IMR-90 (cell line): ENCODE measurements at regions not wholly inside any gene's neighbourhood (a gene's known extent, or its start where the extent isn't known, plus 50 kb on each side); places are given as distances from the start of the nearest gene placed in this dataset.

Source experiments
- ATAC-seq: fragments of 200-7000 bp; cut with Tn5 transposase; 2 replicates; pipeline ENCODE4 v1.9.1; 2020; ENCODE audit warnings: low read depth, mild to moderate bottlenecking, moderate library complexity
- BruUV-seq: library from RNA; stranded (reverse); fragments of 400-500 nt; replicated peaks from 2 replicates; lab custom pipeline; 2021; lab: Mats Ljungman, UMichigan
- CTCF ChIA-PET: fragments of 300-600 bp; formaldehyde crosslinking; extraction: SDS; loops from one replicate; lab custom pipeline; 2021; ENCODE audit warnings: antibody characterized with exemption; lab: Yijun Ruan, JAX
- POLR2A ChIA-PET: fragments of 300-600 bp; sonication (Branson Sonifier 250); formaldehyde crosslinking; loops from one replicate; lab custom pipeline; 2022; ENCODE audit warnings: antibody characterized with exemption; ENCODE audit not compliant: unreplicated experiment; lab: Charles Lee
- DNase-seq: peaks from one replicate; pipeline ENCODE4 v3.0.0; 2013
- H2AFZ ChIP-seq: replicated peaks from 2 replicates; pipeline ENCODE3; 2013; ENCODE audit warnings: low read length, mild to moderate bottlenecking; ENCODE audit not compliant: poor library complexity
- H2AK5ac ChIP-seq: 2 replicates; pipeline ENCODE4 v1.6.1; 2013; ENCODE audit warnings: low read depth, low read length, inconsistent platforms
- H2AK9ac ChIP-seq: replicated peaks from 2 replicates; pipeline ENCODE3; 2013; ENCODE audit warnings: mild to moderate bottlenecking, low read depth, low read length, moderate library complexity; ENCODE audit not compliant: poor library complexity
- H2BK120ac ChIP-seq: 2 replicates; pipeline ENCODE4 v1.6.1; 2013; ENCODE audit warnings: low read depth, low read length, inconsistent platforms
- H2BK15ac ChIP-seq: 3 replicates; pipeline ENCODE4 v1.6.1; 2013; ENCODE audit warnings: low read depth, low read length, inconsistent platforms
- H2BK20ac ChIP-seq: 2 replicates; pipeline ENCODE4 v1.6.1; 2013; ENCODE audit warnings: low read depth, mild to moderate bottlenecking, inconsistent platforms, low read length, moderate library complexity
- H2BK5ac ChIP-seq: 2 replicates; pipeline ENCODE4 v1.6.1; 2013; ENCODE audit warnings: mild to moderate bottlenecking, low read depth, low read length, inconsistent platforms; ENCODE audit not compliant: poor library complexity, severe bottlenecking
- H3K14ac ChIP-seq: replicated peaks from 2 replicates; pipeline ENCODE4 v1.6.1; 2013; ENCODE audit warnings: low read depth, low read length, inconsistent platforms
- H3K18ac ChIP-seq: 2 replicates; pipeline ENCODE4 v1.6.1; 2013; ENCODE audit warnings: low read depth, low read length, control low read depth
- H3K23ac ChIP-seq: 2 replicates; pipeline ENCODE4 v1.6.1; 2013; ENCODE audit warnings: low read depth, low read length, inconsistent platforms
- H3K27ac ChIP-seq: 2 replicates; pipeline ENCODE4 v1.5.1; 2013; ENCODE audit warnings: mild to moderate bottlenecking, control low read depth, low read length; ENCODE audit not compliant: insufficient read depth
- H3K27me3 ChIP-seq: 2 replicates; pipeline ENCODE4 v1.6.1; 2013; ENCODE audit warnings: low read length; ENCODE audit not compliant: control insufficient read depth, insufficient read depth
- H3K36me3 ChIP-seq: 2 replicates; pipeline ENCODE4 v1.6.1; 2013; ENCODE audit warnings: low read length, mixed read lengths; ENCODE audit not compliant: control insufficient read depth, insufficient read depth
- H3K4ac ChIP-seq: 2 replicates; pipeline ENCODE4 v1.6.1; 2013; ENCODE audit warnings: low read depth, low read length, inconsistent platforms
- H3K4me1 ChIP-seq: 2 replicates; pipeline ENCODE4 v1.6.1; 2013; ENCODE audit warnings: low read length, mixed read lengths; ENCODE audit not compliant: control insufficient read depth, insufficient read depth
- H3K4me2 ChIP-seq: 2 replicates; pipeline ENCODE4 v1.6.1; 2013; ENCODE audit warnings: low read depth, mild to moderate bottlenecking, control low read depth, low read length, moderate library complexity
- H3K4me3 ChIP-seq: 2 replicates; pipeline ENCODE4 v1.5.1; 2013; ENCODE audit warnings: low read depth, mild to moderate bottlenecking, control low read depth, low read length, moderate library complexity; ENCODE audit not compliant: insufficient read depth
- H3K56ac ChIP-seq: 2 replicates; pipeline ENCODE4 v1.6.1; 2013; ENCODE audit warnings: low read length, inconsistent platforms; ENCODE audit not compliant: insufficient read depth; ENCODE audit errors: extremely low read depth
- H3K79me1 ChIP-seq, 2 experiments: 2 replicates each; pipeline ENCODE4 v1.6.1; 2013; ENCODE audit warnings: low read length in 2 of 2, inconsistent platforms in 1 of 2, low read depth in 1 of 2
- H3K9ac ChIP-seq: 2 replicates; pipeline ENCODE4 v1.6.1; 2013; ENCODE audit warnings: low read depth, low read length, control low read depth
- H3K9me1 ChIP-seq: 2 replicates; pipeline ENCODE4 v1.6.1; 2013; ENCODE audit warnings: low read length, inconsistent platforms; ENCODE audit not compliant: insufficient read depth
- H3K9me3 ChIP-seq: 2 replicates; pipeline ENCODE4 v1.6.1; 2013; ENCODE audit warnings: low read length; ENCODE audit not compliant: control insufficient read depth, insufficient read depth
- H4K20me1 ChIP-seq: 2 replicates; pipeline ENCODE4 v1.6.1; 2013; ENCODE audit warnings: low read length, inconsistent platforms; ENCODE audit not compliant: insufficient read depth
- H4K5ac ChIP-seq: 2 replicates; pipeline ENCODE4 v1.6.1; 2013; ENCODE audit warnings: mild to moderate bottlenecking, low read depth, low read length, control low read depth
- H4K8ac ChIP-seq, 2 experiments: 2 replicates each; pipeline ENCODE4 v1.6.1; 2013; ENCODE audit warnings: low read depth in 2 of 2, low read length in 2 of 2, control low read depth in 1 of 2, inconsistent platforms in 1 of 2
- H4K91ac ChIP-seq: 2 replicates; pipeline ENCODE4 v1.6.1; 2013; ENCODE audit warnings: low read depth, low read length, inconsistent platforms; ENCODE audit not compliant: insufficient read depth
- BHLHE40 ChIP-seq: fragments of 150-350 bp; IDR thresholded peaks from 2 replicates; pipeline ENCODE4 v1.6.1; 2016; ENCODE audit warnings: mild to moderate bottlenecking, low read depth, low read length
- CEBPB ChIP-seq: IDR thresholded peaks from 2 replicates; pipeline ENCODE4 v1.6.1; 2012; ENCODE audit warnings: low read depth, low read length, improper control_type of control experiment
- CHD1 ChIP-seq: IDR thresholded peaks from 2 replicates; pipeline ENCODE4 v1.6.1; 2012; ENCODE audit warnings: low read depth, low read length, improper control_type of control experiment
- FOS ChIP-seq: fragments of 150-350 bp; IDR thresholded peaks from 2 replicates; pipeline ENCODE4 v1.6.1; 2016; ENCODE audit warnings: low read depth, low read length
- MAFK ChIP-seq: IDR thresholded peaks from 2 replicates; pipeline ENCODE4 v1.6.1; 2012; ENCODE audit warnings: low read depth, low read length, improper control_type of control experiment
- MAZ ChIP-seq: IDR thresholded peaks from 2 replicates; pipeline ENCODE4 v1.6.1; 2012; ENCODE audit warnings: low read depth, mild to moderate bottlenecking, low read length, improper control_type of control experiment, moderate library complexity, borderline replicate concordance
- MXI1 ChIP-seq: IDR thresholded peaks from 2 replicates; pipeline ENCODE4 v1.6.1; 2012; ENCODE audit warnings: low read depth, mild to moderate bottlenecking, low read length, moderate library complexity, borderline replicate concordance
- NFE2L2 ChIP-seq: fragments of 150-350 bp; IDR thresholded peaks from 2 replicates; pipeline ENCODE4 v1.6.1; 2016; ENCODE audit warnings: low read depth, mild to moderate bottlenecking, low read length
- POLR2A ChIP-seq: IDR thresholded peaks from 2 replicates; pipeline ENCODE4 v1.6.1; 2012; ENCODE audit warnings: mild to moderate bottlenecking, low read depth, low read length
- RAD21 ChIP-seq: IDR thresholded peaks from 2 replicates; pipeline ENCODE4 v1.6.1; 2012; ENCODE audit warnings: low read length, improper control_type of control experiment
- RCOR1 ChIP-seq: IDR thresholded peaks from 2 replicates; pipeline ENCODE4 v1.6.1; 2012; ENCODE audit warnings: mild to moderate bottlenecking, low read length, improper control_type of control experiment; ENCODE audit not compliant: insufficient replicate concordance
- RFX5 ChIP-seq: IDR thresholded peaks from 2 replicates; pipeline ENCODE4 v1.8.0; 2012; ENCODE audit warnings: low read depth, mild to moderate bottlenecking, low read length, moderate library complexity
- SMC3 ChIP-seq: fragments of 150-350 bp; IDR thresholded peaks from 2 replicates; pipeline ENCODE4 v1.6.1; 2016; ENCODE audit warnings: low read depth, mild to moderate bottlenecking, antibody characterized with exemption, low read length, moderate library complexity
- WGBS, 2 experiments: methylation state at CpG; one replicate each; pipeline versions ENCODE4 v1.1.5 to v1.1.7; 2013; ENCODE audit warnings: missing lambda C conversion rate in 2 of 2; ENCODE audit not compliant: insufficient read length in 1 of 2; ENCODE audit errors: extremely low coverage in 2 of 2; 5-methylcytosine and 5-hydroxymethylcytosine counted together
- dilution Hi-C: fragments of 300-500 bp; cut with HindIII; formaldehyde crosslinking; loops from one replicate; pipeline ENCODE4 v1.14.3; 2018; ENCODE audit warnings: low sequenced_read_pairs; ENCODE audit not compliant: unreplicated experiment
- in situ Hi-C: fragments of 300-500 bp; cut with MboI; formaldehyde crosslinking; loops from 3 replicates; pipeline ENCODE4 v1.14.3; 2019; ENCODE audit warnings: low sequenced_read_pairs, inconsistent platforms, mixed read lengths
- intact Hi-C: fragments of 100-400 bp; cut with micrococcal nuclease; formaldehyde crosslinking; loops from 2 replicates; pipeline ENCODE4 v1.10.0; 2022
- TF ChIP-seq, protein P1 (sequence below): fragments of 150-350 bp; IDR thresholded peaks from 2 replicates; pipeline ENCODE4 v1.6.1; 2016; ENCODE audit warnings: low read depth, mild to moderate bottlenecking, low read length, moderate library complexity, borderline replicate concordance
- TF ChIP-seq, protein P2 (sequence below): conservative IDR thresholded peaks from 2 replicates; pipeline ENCODE4 v1.5.1; 2012; ENCODE audit warnings: mild to moderate bottlenecking, low read depth, low read length, improper control_type of control experiment
- TF ChIP-seq, protein P3 (sequence below): fragments of 150-350 bp; IDR thresholded peaks from 2 replicates; pipeline ENCODE4 v1.6.1; 2017; ENCODE audit warnings: mild to moderate bottlenecking, antibody characterized with exemption, low read length, low read depth

DNA sequence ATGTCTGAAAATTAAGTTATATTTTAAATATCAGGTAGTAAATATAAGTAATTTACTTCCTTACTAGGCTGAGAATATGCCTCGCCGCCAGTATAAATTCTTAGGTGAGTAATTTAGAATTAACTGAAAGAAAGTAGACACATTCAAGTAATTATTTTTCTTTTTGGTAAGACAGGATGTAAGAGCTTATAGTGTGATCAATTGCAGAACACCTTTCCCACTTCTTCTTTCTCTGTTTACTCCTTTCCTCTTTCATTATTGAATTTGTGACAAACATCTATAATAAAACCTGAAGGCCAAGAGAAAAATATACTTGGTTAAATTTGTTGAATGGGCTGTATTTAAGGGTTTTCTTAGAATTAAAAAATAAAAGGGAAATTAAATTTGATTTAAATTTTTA lies 195.1 kb upstream of the CDKN2B start:
- Histone ChIP-seq H2AFZ (no peak overlapping the region), H2BK5ac (no peak overlapping the region), H2BK15ac (no peak overlapping the region), H3K27ac (no peak overlapping the region), H3K4me2 (no peak overlapping the region), H3K36me3 (no peaks in the 10 kb centered on the region), H3K27me3 (0 out of 2 replicates have a peak, but pooled peaks cover 2% of the 10 kb centered on the region), H2BK20ac (no peak overlapping the region), H2BK120ac (no peak overlapping the region), H4K8ac (no peak overlapping the region), H3K4me1 (peaks cover 3% of the 10 kb centered on the region; the same call in 1 of the 2 replicates), H2AK5ac (no peak overlapping the region), H3K56ac (no peak overlapping the region), H3K9me1 (0 out of 2 replicates have a peak, but pooled peaks cover 3% of the 10 kb centered on the region), H3K14ac (no peak overlapping the region), H4K91ac (no peak overlapping the region), H2AK9ac (no peak overlapping the region), H3K4ac (no peak overlapping the region), H3K9me3 (no peaks in the 10 kb centered on the region), H4K5ac (no peak overlapping the region), H3K79me1 (no peaks in the 10 kb centered on the region), H3K4me3 (no peak overlapping the region), H3K18ac (no peak overlapping the region), H3K23ac (no peak overlapping the region), H4K20me1 (no peaks in the 10 kb centered on the region), H3K9ac (no peak overlapping the region)
- no TSS peak for BruUV-seq
- ChIA-PET POLR2A (interaction anchor here (0.6 kb wide), 1 partner anchor 9 kb away, joined by 3 read pairs; no protein-coding TSS in a partner anchor), CTCF (interaction anchor here (1.0 to 1.7 kb wide), 3 partner anchors 10 to 40 kb away, joined by 3 to 10 read pairs (median 4); no protein-coding TSS in a partner anchor)
- no peak for DNase-seq
- WGBS, 2 experiments, result no CpG with 5 or more reads among the region's 2 CpGs
- TF ChIP-seq POLR2A (no peak), RAD21 (no peak), BHLHE40 (no peak), RCOR1 (no peak), MXI1 (no peak), MAFK (no peak), MAZ (no peak), NFE2L2 (no peak), RFX5 (no peak), CHD1 (no peak), SMC3 (no peak), CEBPB (no peak), FOS (no peak)
- TF ChIP-seq, protein P1, sequence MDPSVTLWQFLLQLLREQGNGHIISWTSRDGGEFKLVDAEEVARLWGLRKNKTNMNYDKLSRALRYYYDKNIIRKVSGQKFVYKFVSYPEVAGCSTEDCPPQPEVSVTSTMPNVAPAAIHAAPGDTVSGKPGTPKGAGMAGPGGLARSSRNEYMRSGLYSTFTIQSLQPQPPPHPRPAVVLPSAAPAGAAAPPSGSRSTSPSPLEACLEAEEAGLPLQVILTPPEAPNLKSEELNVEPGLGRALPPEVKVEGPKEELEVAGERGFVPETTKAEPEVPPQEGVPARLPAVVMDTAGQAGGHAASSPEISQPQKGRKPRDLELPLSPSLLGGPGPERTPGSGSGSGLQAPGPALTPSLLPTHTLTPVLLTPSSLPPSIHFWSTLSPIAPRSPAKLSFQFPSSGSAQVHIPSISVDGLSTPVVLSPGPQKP, result no peak
- TF ChIP-seq, protein P2, sequence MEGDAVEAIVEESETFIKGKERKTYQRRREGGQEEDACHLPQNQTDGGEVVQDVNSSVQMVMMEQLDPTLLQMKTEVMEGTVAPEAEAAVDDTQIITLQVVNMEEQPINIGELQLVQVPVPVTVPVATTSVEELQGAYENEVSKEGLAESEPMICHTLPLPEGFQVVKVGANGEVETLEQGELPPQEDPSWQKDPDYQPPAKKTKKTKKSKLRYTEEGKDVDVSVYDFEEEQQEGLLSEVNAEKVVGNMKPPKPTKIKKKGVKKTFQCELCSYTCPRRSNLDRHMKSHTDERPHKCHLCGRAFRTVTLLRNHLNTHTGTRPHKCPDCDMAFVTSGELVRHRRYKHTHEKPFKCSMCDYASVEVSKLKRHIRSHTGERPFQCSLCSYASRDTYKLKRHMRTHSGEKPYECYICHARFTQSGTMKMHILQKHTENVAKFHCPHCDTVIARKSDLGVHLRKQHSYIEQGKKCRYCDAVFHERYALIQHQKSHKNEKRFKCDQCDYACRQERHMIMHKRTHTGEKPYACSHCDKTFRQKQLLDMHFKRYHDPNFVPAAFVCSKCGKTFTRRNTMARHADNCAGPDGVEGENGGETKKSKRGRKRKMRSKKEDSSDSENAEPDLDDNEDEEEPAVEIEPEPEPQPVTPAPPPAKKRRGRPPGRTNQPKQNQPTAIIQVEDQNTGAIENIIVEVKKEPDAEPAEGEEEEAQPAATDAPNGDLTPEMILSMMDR, result no peak
- TF ChIP-seq, protein P3, sequence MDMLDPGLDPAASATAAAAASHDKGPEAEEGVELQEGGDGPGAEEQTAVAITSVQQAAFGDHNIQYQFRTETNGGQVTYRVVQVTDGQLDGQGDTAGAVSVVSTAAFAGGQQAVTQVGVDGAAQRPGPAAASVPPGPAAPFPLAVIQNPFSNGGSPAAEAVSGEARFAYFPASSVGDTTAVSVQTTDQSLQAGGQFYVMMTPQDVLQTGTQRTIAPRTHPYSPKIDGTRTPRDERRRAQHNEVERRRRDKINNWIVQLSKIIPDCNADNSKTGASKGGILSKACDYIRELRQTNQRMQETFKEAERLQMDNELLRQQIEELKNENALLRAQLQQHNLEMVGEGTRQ, result no peak
- in situ Hi-C loops (no loop called here), intact Hi-C loops (no loop called here), dilution Hi-C loops (no loop called here)
- ATAC-seq, result no peak
